ENCODE measurements at regions not wholly inside any gene's neighbourhood (a gene's known extent, or its start where the extent isn't known, plus 50 kb on each side); places are given as distances from the start of the nearest gene placed in this dataset.

DNA sequence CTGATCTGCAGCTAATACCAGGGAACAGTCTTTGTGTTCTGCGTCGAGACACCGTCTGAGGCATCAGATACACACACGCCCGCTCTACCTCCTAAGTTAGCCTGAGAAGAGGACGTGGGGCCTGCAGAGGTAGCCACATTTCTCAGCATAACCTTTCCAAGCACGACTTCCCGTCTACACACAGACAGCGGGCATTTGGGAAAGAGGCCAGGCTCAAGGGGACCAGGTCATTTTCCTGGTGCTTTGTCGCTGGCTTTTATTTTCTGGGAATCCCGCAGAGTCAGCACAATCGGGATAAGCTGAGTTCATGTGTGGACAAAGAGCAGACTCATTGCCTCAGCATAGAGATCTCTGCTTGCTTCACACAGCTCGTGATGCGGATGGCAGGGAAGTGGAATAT lies 72.5 kb upstream of the SMYD2 start:
- peaks cover 14% of the 10 kb centered on the region for H3K4me1 ChIP-seq
- H3K27ac ChIP-seq = no peak overlapping the region
- H3K9me3 ChIP-seq (replicated peaks) = no peaks in the 10 kb centered on the region
- H3K36me3 ChIP-seq = no peaks in the 10 kb centered on the region
- H3K27me3 ChIP-seq = no peaks in the 10 kb centered on the region
- no peak for DNase-seq
- H3K4me3 ChIP-seq = no peak overlapping the region

DNA sequence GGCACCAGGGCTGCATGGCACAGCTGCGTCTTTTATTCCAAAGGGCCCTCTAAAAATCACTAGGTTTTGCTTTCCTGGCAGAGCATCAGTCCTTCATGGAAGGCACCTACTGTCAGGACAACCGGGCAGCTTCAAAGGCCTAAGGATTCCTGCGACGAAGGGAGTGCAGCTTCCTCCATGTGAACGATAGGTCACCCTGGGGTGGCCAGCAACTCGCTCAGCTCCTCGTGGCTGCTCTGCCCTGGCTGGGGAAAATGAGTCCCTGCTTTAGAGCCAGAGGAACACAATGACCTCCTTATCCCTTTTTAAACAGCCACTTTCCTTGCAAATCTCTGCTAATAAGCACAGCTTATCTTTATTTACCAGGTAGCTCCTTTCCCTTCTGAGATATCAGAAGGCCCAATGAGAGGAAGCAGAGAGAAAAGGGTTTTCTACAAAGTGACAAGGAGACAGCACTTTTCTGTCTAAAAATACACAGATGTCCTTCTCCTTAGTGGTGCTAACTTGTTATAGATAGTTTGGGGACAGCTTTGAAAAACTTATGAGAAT lies 71.6 kb upstream of the SMYD2 start:
- Histone ChIP-seq H3K36me3 (no peaks in the 10 kb centered on the region), H3K9me3 (replicated peaks) (no peaks in the 10 kb centered on the region), H3K4me1 (peaks cover 14% of the 10 kb centered on the region), H3K27me3 (no peaks in the 10 kb centered on the region), H3K27ac (no peak overlapping the region), H3K4me3 (no peak overlapping the region)
- DNase-seq = no peak

GRCh38 chr1:214213136-214213535 lies 67.8 kb upstream of the SMYD2 start:
- H3K27ac ChIP-seq = no peak overlapping the region

GRCh38 chr1:214214851-214215250 lies 66.1 kb upstream of the SMYD2 start:
- H3K27me3 ChIP-seq = no peaks in the 10 kb centered on the region
- DNase-seq = no peak
- no peak overlapping the region for H3K27ac ChIP-seq
- H3K9me3 ChIP-seq (replicated peaks) = no peaks in the 10 kb centered on the region
- no peaks in the 10 kb centered on the region for H3K36me3 ChIP-seq
- H3K4me3 ChIP-seq = no peak overlapping the region
- no peaks in the 10 kb centered on the region for H3K4me1 ChIP-seq

More at GRCh38 chr1:214213136-214213535, 67.8 kb upstream of the SMYD2 start:
- H3K9me3 ChIP-seq (replicated peaks) = no peaks in the 10 kb centered on the region
- no peaks in the 10 kb centered on the region for H3K36me3 ChIP-seq
- no peak overlapping the region for H3K4me3 ChIP-seq
- no peaks in the 10 kb centered on the region for H3K4me1 ChIP-seq
- no peak for DNase-seq
- H3K27me3 ChIP-seq = no peaks in the 10 kb centered on the region

- H3K4me1 ChIP-seq = no peaks in the 10 kb centered on the region
- H3K27me3 ChIP-seq = no peaks in the 10 kb centered on the region; the same call in 1 of the 2 replicates
- no peaks in the 10 kb centered on the region for H3K9me3 ChIP-seq (replicated peaks)
- H3K36me3 ChIP-seq = no peaks in the 10 kb centered on the region
- no peak for DNase-seq
- H3K27ac ChIP-seq = no peak overlapping the region
- H3K4me3 ChIP-seq = no peak overlapping the region
Measured at GRCh38 chr1:214215583-214215982, 65.4 kb upstream of the SMYD2 start.

- Histone ChIP-seq H3K36me3 (no peaks in the 10 kb centered on the region), H3K27me3 (no peaks in the 10 kb centered on the region; the same call in 1 of the 2 replicates), H3K4me3 (no peak overlapping the region), H3K4me1 (no peaks in the 10 kb centered on the region), H3K27ac (no peak overlapping the region), H3K9me3 (replicated peaks) (no peaks in the 10 kb centered on the region)
- no peak for DNase-seq
Measured at GRCh38 chr1:214216021-214216420, 64.9 kb upstream of the SMYD2 start.

DNA sequence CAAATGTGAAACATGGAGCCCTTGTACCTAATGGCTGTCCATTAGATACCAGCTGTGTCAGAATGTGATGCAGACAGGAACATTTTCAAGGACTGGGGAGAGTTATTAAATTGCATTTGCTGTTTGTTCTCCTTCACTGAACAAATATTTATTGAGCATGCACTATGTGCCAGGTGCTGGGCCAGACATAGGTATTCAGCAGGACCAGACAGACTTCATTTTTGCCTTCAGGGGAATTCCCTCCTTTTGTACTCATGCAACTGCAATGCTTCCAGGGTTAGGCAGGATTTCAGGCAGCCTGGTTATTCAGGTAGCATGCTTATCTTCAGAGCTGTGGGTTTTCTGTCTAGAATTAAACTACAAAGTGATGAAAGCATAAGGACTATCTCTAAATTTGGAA lies 64.2 kb upstream of the SMYD2 start:
- DNase-seq = no peak
- Histone ChIP-seq H3K27ac (no peak overlapping the region), H3K4me1 (no peaks in the 10 kb centered on the region), H3K4me3 (no peak overlapping the region), H3K27me3 (no peaks in the 10 kb centered on the region; the same call in 1 of the 2 replicates), H3K36me3 (no peaks in the 10 kb centered on the region), H3K9me3 (replicated peaks) (no peaks in the 10 kb centered on the region)

DNA sequence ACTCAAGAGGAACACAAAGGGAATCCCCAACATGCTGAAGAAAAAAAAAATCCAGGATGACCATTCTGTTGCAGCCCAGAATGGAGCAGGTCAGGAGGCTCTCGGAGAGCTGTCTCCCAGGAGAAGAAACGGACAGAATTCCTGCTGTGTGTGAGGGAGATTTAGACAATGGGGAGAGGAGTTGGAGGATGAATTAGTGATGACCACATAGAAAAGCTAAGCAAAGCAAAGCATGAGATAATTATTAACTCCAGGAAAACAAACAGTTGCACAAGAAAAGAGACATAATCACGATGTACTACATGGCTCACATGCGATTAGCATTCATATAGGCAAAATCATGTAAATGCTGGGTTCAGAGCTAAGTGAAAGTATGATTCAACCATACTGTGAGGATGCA lies 61.1 kb upstream of the SMYD2 start:
- no peaks in the 10 kb centered on the region; the same call in 1 of the 2 replicates for H3K27me3 ChIP-seq
- H3K9me3 ChIP-seq (replicated peaks) = 0 out of 2 replicates have a peak, but pooled peaks cover 5% of the 10 kb centered on the region
- H3K4me1 ChIP-seq = no peaks in the 10 kb centered on the region
- H3K4me3 ChIP-seq = no peak overlapping the region
- no peak for DNase-seq
- no peaks in the 10 kb centered on the region for H3K36me3 ChIP-seq
- no peak overlapping the region for H3K27ac ChIP-seq

DNA sequence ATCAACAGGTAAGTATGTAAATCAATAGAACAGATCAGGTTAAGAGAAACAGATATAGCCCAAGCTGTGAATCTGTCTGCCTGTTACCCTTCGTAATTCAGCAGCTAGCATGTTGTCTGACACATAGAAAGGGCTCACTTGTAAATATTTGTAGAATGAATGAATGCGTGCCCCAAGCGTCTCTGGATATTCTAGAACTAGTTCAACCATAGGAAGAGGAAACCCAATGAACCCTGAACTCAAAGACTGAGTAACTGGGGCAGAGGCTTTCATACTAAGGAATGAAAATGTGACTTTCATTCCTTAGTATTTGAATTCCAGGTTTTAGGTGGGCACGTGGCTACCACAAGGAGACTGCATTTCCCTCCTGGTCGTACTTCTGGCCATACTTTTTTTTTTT lies 60.1 kb upstream of the SMYD2 start:
- H3K27ac ChIP-seq = no peak overlapping the region
- no peak for DNase-seq
- H3K4me3 ChIP-seq = no peak overlapping the region
- H3K27me3 ChIP-seq = no peaks in the 10 kb centered on the region; the same call in 1 of the 2 replicates
- H3K36me3 ChIP-seq = no peaks in the 10 kb centered on the region
- no peaks in the 10 kb centered on the region for H3K4me1 ChIP-seq
- H3K9me3 ChIP-seq (replicated peaks) = 0 out of 2 replicates have a peak, but pooled peaks cover 5% of the 10 kb centered on the region

DNA sequence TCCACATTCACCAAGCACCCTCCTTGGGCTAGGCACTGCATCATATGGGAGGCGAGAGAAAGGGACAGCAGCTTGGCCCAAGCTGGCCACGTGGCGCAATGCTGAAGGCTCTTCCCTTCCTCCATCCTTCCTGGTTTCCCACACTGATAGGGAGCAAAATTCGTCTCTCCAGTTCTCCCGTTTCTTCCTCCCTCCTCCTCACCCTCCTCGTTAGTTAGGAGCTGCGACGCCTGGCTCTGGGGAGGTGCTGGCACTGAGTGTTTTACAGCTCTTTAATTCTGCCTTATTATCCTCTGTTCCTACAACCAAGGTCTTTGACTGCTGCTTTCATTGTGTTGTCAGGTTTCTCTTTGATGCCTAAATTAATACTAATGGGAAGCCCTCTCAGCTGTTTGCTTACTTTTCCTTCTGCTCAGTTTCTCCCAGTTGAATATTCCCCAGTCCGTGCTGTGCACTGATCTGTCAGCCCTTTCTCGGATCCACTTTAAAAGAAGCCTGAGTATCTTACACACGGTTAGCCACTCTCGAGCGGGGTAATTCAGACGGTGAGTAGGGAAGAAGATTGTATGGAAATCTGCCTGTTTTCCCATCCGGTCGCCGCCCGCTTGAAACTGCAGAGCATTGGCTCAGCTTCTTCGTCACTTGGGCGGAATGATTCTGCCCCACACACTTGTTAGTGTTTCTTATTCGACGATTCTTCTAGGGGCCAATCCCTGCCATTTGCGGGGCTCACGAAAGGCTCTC lies 56.2 kb upstream of the SMYD2 start:
- H3K27me3 ChIP-seq = peaks cover 3% of the 10 kb centered on the region; the same call in 1 of the 2 replicates
- H3K27ac ChIP-seq = no peak overlapping the region
- H3K4me3 ChIP-seq = no peak overlapping the region
- no peak for DNase-seq
- H3K4me1 ChIP-seq = no peaks in the 10 kb centered on the region
- 0 out of 2 replicates have a peak, but pooled peaks cover 5% of the 10 kb centered on the region for H3K9me3 ChIP-seq (replicated peaks)
- H3K36me3 ChIP-seq = no peaks in the 10 kb centered on the region

DNA sequence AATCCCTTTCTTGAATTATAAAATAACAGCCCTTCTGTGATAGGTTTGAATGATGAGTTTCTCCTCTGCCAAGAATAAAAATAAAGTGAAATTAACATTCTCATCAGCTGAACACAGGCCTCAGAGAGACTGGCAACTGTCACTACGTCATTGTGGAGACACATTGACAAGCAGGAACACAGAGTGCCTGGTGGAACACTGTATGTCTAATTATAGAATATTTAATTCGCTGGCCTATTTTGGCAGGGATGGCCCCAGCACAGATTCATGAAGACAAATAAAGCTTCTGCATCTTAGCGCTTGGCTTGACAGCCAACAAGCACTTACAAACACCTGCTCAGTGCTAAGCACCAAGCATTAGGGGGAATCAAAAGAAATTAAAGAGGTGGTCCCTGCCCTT lies 52.0 kb upstream of the SMYD2 start:
- H3K27me3 ChIP-seq = 0 out of 2 replicates have a peak, but pooled peaks cover 10% of the 10 kb centered on the region
- no peaks in the 10 kb centered on the region for H3K9me3 ChIP-seq (replicated peaks)
- no peak for DNase-seq
- no peaks in the 10 kb centered on the region for H3K36me3 ChIP-seq
- no peaks in the 10 kb centered on the region for H3K4me1 ChIP-seq
- no peak overlapping the region for H3K4me3 ChIP-seq
- no peak overlapping the region for H3K27ac ChIP-seq

DNA sequence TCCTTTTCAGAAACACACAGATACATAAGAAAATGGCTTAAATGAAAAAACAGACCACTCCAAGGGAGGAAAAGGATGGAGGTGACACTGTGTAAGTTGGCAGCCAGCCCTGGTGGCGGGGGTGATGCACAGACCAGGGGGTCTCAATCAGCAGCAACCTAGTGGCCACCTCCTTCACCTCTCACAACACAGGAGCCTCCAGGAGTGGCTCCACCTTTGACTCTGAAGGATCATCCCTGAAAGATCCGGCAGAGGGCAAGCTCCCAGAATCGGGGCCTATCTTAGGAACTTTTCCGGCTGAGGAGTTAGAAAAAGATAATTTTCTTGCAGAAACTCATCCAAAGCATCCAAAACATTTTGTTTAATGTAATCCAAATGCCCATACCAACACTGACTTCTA lies 51.2 kb upstream of the SMYD2 start:
- Histone ChIP-seq H3K27me3 (0 out of 2 replicates have a peak, but pooled peaks cover 10% of the 10 kb centered on the region), H3K4me3 (no peak overlapping the region), H3K4me1 (no peaks in the 10 kb centered on the region), H3K27ac (no peak overlapping the region), H3K9me3 (replicated peaks) (no peaks in the 10 kb centered on the region), H3K36me3 (no peaks in the 10 kb centered on the region)
- no peak for DNase-seq

All from SJCRH30 (cell line).